Esophagus muscularis mucosa (tissue), 4 donors: ENCODE measurements at regions not wholly inside any gene's neighbourhood (a gene's known extent, or its start where the extent isn't known, plus 50 kb on each side); places are given as distances from the start of the nearest gene placed in this dataset.

ENCODE experiments used
- DNase-seq: peaks from one replicate; pipeline ENCODE4 v3.0.0-alpha.2; 2017; ENCODE audit errors: extremely low spot score
- H3K27ac ChIP-seq, 4 donors: fragments of 200-600 bp; sonication (generic); replicated peaks in 1 of 4; 1 replicate in 3 of 4; 2 replicates in 1 of 4; pipeline ENCODE4 v1.5.1; 2016 to 2019; ENCODE audit warnings: mild to moderate bottlenecking in 1 of 4
- H3K27me3 ChIP-seq, 4 donors: fragments of 200-600 bp; sonication (generic); one replicate each; pipeline versions ENCODE4 v1.5.1 to v1.6.0; 2016 to 2019
- H3K36me3 ChIP-seq, 4 donors: fragments of 200-600 bp; sonication (generic); one replicate each; pipeline ENCODE4 v1.5.1; 2016 to 2019
- H3K4me1 ChIP-seq, 4 donors: fragments of 200-600 bp; sonication (generic); one replicate each; pipeline ENCODE4 v1.5.1; 2016 to 2019
- H3K4me3 ChIP-seq, 4 donors: fragments of 200-600 bp; sonication (generic); 1 replicate in 2 of 4; 2 replicates in 2 of 4; pipeline ENCODE4 v1.5.1; 2016 to 2019; ENCODE audit warnings: mild to moderate bottlenecking in 4 of 4, moderate library complexity in 1 of 4
- H3K9me3 ChIP-seq, 4 donors: fragments of 200-600 bp; sonication (generic); 1 replicate in 3 of 4; 2 replicates in 1 of 4; pipeline ENCODE4 v1.5.1; 2016 to 2019
- CTCF ChIP-seq, 3 experiments: fragments of 200-600 bp in 2 of 3; fragments of 450-650 bp in 1 of 3; sonication (generic) in 2 of 3; IDR thresholded peaks; one replicate each; pipeline ENCODE4 v1.5.1; 2017 to 2019; ENCODE audit warnings: antibody characterized with exemption in 3 of 3, mild to moderate bottlenecking in 2 of 3, moderate library complexity in 1 of 3
- EP300 ChIP-seq: sonication (generic); formaldehyde crosslinking; IDR thresholded peaks from one replicate; pipeline ENCODE4 v1.6.1; 2017; ENCODE audit warnings: antibody characterized with exemption
- POLR2A ChIP-seq: fragments of 450-650 bp; IDR thresholded peaks from one replicate; pipeline ENCODE4 v1.6.1; 2017; ENCODE audit warnings: antibody characterized with exemption, moderate library complexity, mild to moderate bottlenecking, low read depth
- POLR2AphosphoS5 ChIP-seq, 2 donors: sonication (generic); formaldehyde crosslinking; IDR thresholded peaks; one replicate each; pipeline ENCODE4 v1.6.1; 2017; ENCODE audit warnings: antibody characterized with exemption in 2 of 2
- WGBS: methylation state at CpG from one replicate; pipeline ENCODE4 v1.1.5; 2018; 5-methylcytosine and 5-hydroxymethylcytosine counted together
- intact Hi-C: fragments of 100-400 bp; cut with DNase I; formaldehyde crosslinking; loops from one replicate; pipeline ENCODE4 v1.15.1; 2023

GRCh38 chr7:31171216-31171785, 119.2 kb downstream of the ADCYAP1R1 start:
- DNase-seq: no peak
- Histone ChIP-seq H3K4me3 (no peak overlapping the region), H3K27me3 (peaks cover 0 to 23% (median 0%) of the 10 kb centered on the region in 4 donors), H3K36me3 (no peaks in the 10 kb centered on the region), H3K27ac (no peak overlapping the region), H3K4me1 (no peaks in the 10 kb centered on the region), H3K9me3 (no peaks in the 10 kb centered on the region)
- intact Hi-C loops: no loop called here
- no peak for TF ChIP-seq POLR2A
- TF ChIP-seq EP300: no peak
- TF ChIP-seq POLR2AphosphoS5 (IDR thresholded peaks at IDR 0.05): no peak
- no peak for TF ChIP-seq CTCF (IDR thresholded peaks at IDR 0.05)
- WGBS: 81% methylated on average over 9 of the region's 9 CpGs
